Stimulated activated CD4-positive, alpha-beta T cell treated with anti-CD3 and anti-CD28 coated beads, Interleukin-1b, Interleukin-23, amount 100 ng/mL, for 1 hour (primary cell): ENCODE measurements at regions not wholly inside any gene's neighbourhood (a gene's known extent, or its start where the extent isn't known, plus 50 kb on each side); places are given as distances from the start of the nearest gene placed in this dataset.

Experiments used
- DNase-seq, 2 donors: peaks; one replicate each; pipeline ENCODE4 v3.0.0-alpha.2; 2020; ENCODE audit warnings: low read depth in 2 of 2

DNA sequence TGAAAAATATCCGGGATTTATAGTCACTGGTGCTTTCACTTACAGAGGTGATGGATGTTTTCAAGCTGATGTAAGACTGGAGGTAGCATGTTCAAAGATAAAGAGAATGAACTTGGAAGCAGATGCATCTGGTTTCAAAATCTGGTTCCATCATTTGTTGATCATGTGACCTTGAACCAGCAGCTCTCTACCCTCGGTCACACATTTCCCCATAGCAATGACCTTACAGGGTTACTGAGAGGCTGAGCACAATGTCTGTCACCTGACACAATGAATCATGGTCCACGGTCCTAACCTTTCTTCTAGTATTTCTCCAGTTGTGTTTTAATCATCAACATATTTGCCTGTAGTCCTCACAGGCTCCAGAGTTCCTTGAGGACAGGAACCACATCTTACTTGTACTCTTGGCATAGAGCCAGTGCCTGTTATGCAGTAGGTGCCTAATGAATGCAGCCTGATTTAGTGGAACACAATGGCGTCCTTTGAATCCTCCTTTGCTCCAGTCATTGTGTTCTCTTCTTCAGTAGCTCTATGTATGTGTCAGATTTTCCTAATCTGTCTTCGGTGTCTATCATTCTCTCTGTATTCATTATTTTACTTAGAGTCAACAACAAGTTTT lies 667.3 kb downstream of the PTPRU start:
- DNase-seq: no peak

GRCh38 chr1:29901624-29902325 lies 665.5 kb downstream of the PTPRU start:
- DNase-seq: no peak

GRCh38 chr1:29900712-29901111 lies 664.4 kb downstream of the PTPRU start:
- no peak for DNase-seq

- DNase-seq: no peak
Measured at GRCh38 chr1:29900104-29900679, 663.9 kb downstream of the PTPRU start.

- no peak for DNase-seq
Measured at GRCh38 chr1:29896791-29897714, 660.7 kb downstream of the PTPRU start.

GRCh38 chr1:29896300-29896699 lies 660.0 kb downstream of the PTPRU start:
- DNase-seq: no peak

DNA sequence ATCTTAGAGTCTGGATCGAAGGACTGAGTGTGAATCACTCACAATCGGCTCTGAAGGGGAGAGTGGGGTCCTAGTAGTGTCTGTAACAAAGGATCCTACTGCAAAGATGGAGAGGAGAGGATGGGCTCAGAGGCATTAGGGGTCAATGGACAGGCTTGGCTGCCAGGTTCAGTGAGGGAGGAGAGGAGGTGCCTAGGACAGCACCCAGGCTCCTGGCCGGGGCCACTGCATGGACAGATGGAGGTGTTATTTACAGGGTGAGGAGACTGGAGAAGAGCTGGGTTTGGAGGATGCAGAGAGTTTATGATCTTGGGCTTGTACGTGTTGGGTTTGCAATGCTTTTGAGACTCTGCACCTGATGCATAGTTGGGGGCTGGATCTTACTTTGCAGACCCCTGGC lies 658.9 kb downstream of the PTPRU start:
- no peak for DNase-seq

GRCh38 chr1:29894311-29894710 lies 658.0 kb downstream of the PTPRU start:
- DNase-seq: no peak

DNA sequence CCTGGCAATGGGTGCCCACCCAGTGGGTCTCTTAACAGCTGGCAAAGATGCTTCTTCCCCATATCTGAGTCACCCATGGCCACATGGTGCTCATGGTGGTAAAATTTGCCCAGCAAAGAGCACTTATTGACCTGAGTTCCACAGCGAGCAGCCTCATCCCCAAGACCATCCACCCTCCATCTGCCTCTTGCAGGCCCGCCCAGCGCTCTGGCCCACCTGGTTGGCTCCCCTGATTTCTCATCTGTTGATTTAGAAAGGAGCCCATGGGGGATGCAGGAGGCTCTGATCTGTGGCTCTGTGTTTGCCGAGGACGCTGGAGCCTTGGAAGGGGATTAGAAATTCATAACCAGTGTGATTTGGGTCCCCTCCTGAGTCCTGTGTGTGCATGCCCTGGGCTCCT lies 657.5 kb downstream of the PTPRU start:
- DNase-seq: no peak

DNA sequence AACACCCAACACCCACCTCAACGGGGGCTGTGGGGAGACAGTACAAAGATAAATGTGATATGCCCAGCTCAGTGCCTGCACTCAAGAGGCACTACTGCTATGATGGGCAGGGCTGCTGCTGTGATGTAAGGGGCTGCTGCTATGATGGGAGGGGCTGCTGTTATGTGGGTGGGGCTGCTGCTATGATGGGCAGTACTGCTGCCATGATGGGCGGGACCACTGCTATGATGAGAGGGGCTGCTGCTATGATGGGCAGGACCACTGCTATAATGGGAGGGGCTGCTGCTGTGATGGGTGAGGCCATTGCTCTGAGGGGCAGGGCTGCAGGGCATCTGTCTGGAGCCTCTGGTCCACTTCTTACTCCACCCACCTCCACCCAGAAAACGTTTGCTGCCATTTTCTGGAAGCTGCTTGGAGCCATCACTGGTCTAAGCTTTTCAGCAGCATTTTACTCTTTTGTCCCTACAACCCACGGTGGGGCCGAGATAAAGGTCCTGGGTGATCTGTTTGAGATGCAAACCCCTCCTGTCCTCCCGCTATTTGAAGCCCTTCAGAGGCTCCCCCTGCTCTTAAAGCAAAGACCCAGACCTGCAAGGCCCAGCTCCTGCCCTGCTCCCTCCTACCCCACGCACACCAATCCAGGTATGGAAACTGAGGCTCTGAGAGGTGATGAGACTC lies 656.9 kb downstream of the PTPRU start:
- DNase-seq: no peak

GRCh38 chr1:29892247-29892646 lies 655.9 kb downstream of the PTPRU start:
- no peak for DNase-seq

GRCh38 chr1:29890201-29890959 lies 654.1 kb downstream of the PTPRU start:
- DNase-seq: no peak

GRCh38 chr1:29889776-29890175 lies 653.5 kb downstream of the PTPRU start:
- no peak for DNase-seq

DNA sequence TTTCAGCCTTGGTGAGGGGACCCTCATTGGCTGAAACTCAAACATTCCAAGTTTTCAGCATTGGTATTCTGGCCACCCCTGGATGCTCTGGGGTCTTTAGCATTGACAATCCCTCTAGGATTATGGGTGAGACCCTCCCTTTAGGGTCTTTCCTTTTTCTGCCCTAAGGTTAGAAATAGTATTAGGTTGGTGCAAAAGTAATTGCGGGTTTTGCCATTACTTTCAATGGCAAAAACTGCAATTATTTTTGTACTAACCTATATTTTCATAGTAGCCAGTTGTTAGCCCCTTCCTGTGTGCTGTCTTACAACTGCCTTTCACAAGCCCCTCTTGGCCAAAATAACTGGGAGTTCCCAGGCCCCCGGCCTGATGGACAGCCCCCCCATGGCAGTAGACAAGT lies 648.4 kb downstream of the PTPRU start:
- DNase-seq: no peak

GRCh38 chr1:29883986-29884385 lies 647.7 kb downstream of the PTPRU start:
- no peak for DNase-seq

GRCh38 chr1:29883411-29883832 lies 647.1 kb downstream of the PTPRU start:
- DNase-seq: no peak

- no peak for DNase-seq
Measured at GRCh38 chr1:29880556-29880955, 644.2 kb downstream of the PTPRU start.

DNA sequence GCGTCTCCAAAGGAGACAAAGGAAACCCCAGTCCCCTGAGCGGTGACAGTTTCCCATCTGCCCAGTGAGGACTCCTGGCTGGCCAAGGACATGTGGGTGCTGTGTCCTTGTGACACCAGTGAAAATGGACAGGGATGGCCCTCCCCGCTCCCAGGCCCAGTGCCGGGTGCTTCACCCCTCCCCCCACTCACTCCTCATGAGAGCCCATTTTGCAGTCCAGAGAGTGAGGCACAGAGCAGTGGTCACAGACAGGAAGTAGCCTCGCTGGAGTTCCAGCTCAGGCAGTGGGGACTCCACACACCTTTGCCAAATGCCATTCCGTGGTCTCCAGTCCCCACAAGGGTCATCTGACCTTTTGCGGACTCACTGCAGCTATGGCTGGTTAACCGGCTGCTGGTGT lies 642.9 kb downstream of the PTPRU start:
- no peak for DNase-seq

- DNase-seq: no peak
Measured at GRCh38 chr1:29878501-29878900, 642.2 kb downstream of the PTPRU start.

- no peak for DNase-seq
Measured at GRCh38 chr1:29876902-29877301, 640.6 kb downstream of the PTPRU start.

DNA sequence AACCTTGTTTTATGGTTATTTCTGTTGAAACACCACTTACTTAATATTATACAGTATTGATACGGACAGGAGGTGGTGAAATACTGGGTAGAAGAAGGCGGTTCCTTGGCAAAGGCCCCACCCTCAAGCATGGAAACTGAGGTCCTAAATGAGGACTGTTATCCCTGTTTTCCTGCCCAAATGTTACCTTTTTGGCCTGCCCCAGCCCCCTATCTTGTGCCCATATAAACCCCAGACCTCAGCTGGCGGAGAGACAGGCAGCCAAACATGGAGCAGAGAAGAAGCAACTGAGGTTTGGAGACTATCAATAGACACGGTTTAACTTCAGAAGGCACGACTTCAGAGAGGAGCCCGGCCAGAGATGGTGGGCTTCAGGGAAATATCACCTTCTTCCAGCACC lies 640.1 kb downstream of the PTPRU start:
- no peak for DNase-seq
